Vagina (tissue), 2 donors: ENCODE measurements at regions not wholly inside any gene's neighbourhood (a gene's known extent, or its start where the extent isn't known, plus 50 kb on each side); places are given as distances from the start of the nearest gene placed in this dataset.

Experiments
- CTCF ChIP-seq, 3 experiments: fragments of 450-650 bp in 2 of 3; fragments of 200-600 bp in 1 of 3; sonication (generic) in 1 of 3; IDR thresholded peaks; one replicate each; pipeline ENCODE4 v1.5.1; 2017 to 2019; ENCODE audit warnings: antibody characterized with exemption in 3 of 3, mild to moderate bottlenecking in 2 of 3, moderate library complexity in 2 of 3
- POLR2A ChIP-seq, 2 donors: fragments of 450-650 bp; IDR thresholded peaks; one replicate each; pipeline ENCODE4 v1.6.1; 2017; ENCODE audit warnings: antibody characterized with exemption in 2 of 2, mild to moderate bottlenecking in 2 of 2, moderate library complexity in 2 of 2
- POLR2AphosphoS5 ChIP-seq, 2 donors: sonication (generic); formaldehyde crosslinking; IDR thresholded peaks; one replicate each; pipeline ENCODE4 v1.9.0; 2017; ENCODE audit warnings: antibody characterized with exemption in 2 of 2, mild to moderate bottlenecking in 2 of 2, low read depth in 1 of 2; ENCODE audit not compliant: insufficient read depth in 1 of 2

DNA sequence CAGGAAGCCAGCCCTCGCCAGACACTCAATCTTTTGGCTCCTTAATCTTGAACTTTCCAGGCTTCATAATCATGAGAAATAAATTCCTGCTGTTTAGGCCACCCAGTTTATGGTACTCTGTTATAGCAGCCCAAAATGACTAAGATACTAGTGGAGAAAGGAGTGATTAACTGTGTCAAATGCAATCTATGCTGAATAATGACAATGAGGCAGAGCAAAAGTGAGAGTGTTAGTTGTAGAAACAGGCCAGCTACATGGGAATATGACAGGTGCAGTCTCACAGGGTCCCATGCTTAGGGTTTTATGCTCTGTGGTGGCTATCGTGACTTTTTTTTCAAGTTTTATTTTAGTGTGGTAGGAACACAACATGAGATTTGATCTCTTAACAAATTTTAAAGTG, 888.8 kb downstream of the TTLL7 start:
- no peak for TF ChIP-seq CTCF (IDR thresholded peaks at IDR 0.05)
- no peak for TF ChIP-seq POLR2A (IDR thresholded peaks at IDR 0.05)
- TF ChIP-seq POLR2AphosphoS5 (IDR thresholded peaks at IDR 0.05; ENCODE audit: insufficient read depth in 1 of 2, low read depth in 1 of 2) = no peak
